Tongue (tissue), 1 donor: ENCODE measurements at regions not wholly inside any gene's neighbourhood (a gene's known extent, or its start where the extent isn't known, plus 50 kb on each side); places are given as distances from the start of the nearest gene placed in this dataset.
"Not testable (repeated sequence)": the region's sequence is repeated elsewhere in the genome, so short reads cannot be mapped to it uniquely, and the experiment has no call there.

Experiments used
- DNase-seq: peaks from one replicate; pipeline ENCODE4 v3.0.0-alpha.2; 2015

DNA sequence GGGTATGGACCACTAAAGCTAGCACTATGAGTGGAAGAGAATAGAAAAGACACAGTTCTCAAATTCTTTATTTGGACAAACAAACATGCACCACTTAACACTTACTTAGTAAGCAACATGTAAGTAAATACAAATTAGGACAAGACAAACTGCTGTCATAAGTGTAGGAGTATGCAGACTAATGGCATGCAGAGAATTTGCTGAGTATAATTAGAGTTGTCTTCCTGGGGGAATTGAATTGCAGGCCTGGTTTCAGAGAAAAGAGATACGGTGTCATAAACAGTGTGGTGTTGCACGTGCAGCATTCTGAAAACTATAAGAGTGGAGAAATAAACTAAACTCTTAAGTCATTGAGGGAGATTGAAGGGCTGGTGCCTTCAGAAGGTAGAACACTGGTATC, 125.2 kb upstream of the EYA4 start:
- peak; percentile 47 for DNase-seq

DNA sequence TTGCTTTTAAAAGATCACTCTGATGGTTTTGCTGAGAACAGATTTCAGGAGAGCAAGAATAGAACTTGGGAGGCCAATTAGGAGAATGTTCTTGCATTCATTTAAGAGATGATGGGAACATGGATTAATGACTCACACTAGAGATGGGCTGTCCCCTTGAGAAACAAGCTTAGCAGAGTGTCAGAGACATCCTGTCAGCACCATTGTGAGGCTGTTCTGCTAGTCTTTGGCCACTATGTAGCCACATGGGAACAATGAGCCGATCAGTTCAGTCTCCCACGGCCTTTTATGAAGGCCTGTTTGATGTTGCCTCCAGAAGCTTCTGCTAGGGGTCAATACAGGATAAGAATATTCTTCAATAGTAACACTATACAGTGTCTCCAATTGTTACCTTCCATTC, 113.0 kb upstream of the EYA4 start:
- no peak for DNase-seq

GRCh38 chr6:133129556-133129955, 111.6 kb upstream of the EYA4 start:
- DNase-seq = no peak

DNA sequence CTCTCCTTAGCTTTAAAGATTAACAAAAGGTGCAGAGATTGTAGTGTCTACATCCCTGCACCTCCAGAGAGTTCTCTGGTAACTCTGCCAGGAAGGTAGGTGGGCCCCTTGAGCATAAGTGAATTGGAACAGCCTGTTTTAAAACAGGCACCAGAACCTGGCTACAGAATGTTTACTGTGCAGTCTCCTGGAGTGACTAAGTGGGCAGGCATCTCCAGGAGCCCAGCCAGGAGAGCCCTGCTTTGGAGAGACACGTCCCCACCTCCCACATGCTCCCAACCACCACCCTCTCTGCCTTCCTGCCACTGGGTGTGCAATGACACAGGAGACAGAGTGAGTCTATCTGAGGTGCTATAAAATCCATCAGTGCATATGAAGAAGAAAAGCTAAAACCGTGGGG, 110.3 kb upstream of the EYA4 start:
- DNase-seq = peak; percentile 54

- peak; percentile 79 for DNase-seq
Measured at GRCh38 chr6:133131621-133132465, 109.3 kb upstream of the EYA4 start.

- DNase-seq = peak; percentile 83
Measured at GRCh38 chr6:133132466-133132971, 108.6 kb upstream of the EYA4 start.

DNA sequence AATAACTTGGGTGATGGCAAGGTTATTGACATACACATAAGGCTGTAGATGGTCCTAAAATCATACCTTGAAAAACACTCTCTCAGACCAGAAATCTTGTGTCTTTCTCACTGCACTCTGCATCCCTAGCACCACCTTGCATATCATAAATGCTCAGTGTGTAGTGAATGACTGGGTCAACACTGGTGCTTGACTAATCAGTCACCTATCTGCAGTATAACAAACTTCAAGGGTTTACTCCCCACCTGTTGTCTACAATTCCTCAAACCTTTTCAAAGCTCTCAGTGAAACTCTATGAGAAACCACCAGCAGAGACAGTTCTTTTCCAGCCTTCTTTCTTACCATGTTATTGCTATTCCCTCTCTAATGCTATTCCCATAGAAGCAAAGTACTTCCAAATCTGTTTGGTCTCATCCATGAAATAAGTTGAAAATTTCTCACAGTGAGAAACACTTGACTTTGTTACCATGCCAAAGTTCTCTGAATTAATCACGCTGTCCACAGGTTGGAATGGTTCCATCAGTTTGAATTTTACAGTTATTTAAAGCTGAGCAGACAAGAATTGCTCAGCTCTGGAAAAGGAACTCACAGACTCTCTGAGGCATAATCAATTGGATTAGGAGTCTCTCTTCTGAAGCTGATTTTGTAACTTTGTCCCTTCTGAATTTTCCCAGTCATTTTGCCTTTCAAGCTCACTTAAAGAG, 104.8 kb upstream of the EYA4 start:
- peak; percentile 95 for DNase-seq

DNA sequence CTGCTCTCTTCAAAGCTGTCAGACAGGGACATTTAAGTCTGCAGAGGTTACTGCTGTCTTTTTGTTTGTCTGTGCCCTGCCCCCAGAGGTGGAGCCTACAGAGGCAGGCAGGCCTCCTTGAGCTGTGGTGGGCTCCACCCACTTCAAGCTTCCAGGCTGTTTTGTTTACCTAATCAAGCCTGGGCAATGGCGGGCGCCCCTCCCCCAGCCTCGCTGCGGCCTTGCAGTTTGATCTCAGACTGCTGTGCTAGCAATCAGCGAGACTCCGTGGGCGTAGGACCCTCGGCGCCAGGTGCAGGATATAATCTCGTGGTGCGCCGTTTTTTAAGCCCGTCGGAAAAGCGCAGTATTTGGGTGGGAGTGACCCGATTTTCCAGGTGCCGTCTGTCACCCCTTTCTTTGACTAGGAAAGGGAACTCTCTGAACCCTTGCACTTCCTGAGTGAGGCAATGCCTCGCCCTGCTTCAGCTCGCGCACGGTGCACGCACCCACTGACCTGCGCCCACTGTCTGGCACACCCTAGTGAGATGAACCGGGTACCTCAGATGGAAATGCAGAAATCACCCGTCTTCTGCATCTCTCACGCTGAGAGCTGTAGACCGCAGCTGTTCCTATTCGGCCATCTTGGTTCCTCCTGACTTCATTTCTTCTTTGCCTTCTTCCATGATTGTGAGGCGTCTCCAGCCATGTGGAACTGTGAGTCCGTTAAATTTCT, 93.5 kb upstream of the EYA4 start:
- DNase-seq = not testable (repeated sequence)

- no peak for DNase-seq
Measured at GRCh38 chr6:133156689-133157088, 84.5 kb upstream of the EYA4 start.

DNA sequence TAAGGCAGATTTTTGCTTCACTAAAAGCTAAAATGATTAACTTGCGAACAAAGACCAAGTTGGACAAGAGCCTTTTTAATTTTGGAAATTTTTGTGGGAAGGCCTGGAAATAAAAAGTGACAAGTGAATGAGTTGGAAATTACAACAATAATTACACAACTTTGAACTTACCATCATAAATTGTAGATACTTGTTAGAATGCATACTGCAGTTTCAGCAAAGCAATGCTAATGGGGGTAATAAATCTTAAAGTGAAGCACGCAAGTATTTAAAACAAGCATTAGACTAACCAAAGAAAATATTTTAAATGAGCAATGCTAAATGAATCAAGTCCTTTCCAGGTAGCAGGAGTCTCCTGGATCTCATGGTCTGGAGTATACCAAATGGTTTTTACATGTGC, 83.2 kb upstream of the EYA4 start:
- DNase-seq = no peak

DNA sequence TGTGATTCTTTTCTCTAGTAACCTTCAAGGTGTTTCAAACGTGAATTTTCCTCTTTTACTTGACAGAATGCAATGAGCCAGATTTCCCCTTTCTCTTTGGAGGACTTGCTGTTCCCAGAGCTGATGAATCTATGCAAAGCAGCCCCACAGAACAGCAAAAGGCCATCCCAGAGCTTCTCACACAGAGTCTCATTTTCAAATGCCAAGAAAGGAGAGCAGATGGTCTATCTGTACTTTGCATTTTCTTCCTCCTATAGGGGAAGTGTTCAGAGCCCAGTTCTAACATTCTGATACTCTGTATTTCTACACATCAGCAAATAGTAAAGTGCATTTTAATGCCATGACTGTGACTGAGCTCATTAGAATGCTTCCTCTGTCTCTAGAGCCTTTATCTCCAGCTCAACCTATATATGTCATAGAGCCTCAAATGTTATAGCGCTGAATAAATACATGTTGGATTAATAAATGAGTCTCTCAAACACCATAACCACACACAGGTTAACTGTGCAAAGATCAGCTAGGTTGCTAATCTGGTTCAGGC, 81.8 kb upstream of the EYA4 start:
- peak; percentile 38 for DNase-seq

DNA sequence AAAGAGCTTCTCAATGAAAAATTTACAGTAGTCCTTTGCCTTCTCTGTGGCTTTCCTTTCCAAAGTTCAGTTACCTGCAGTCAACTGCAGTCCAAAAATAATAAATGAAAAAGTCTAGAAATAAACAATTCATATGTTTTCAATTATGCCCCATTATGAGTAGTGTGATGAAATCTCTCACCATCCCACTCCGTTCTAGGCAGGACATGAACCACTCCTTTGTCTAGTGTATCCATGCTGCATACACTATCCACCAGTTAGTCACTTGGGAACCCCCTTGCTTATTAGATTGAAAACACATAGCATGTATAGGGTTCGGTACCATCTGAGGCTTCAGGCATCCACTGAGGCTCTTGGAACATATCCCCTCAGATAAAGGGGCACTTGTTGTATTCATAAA, 80.6 kb upstream of the EYA4 start:
- DNase-seq = no peak

DNA sequence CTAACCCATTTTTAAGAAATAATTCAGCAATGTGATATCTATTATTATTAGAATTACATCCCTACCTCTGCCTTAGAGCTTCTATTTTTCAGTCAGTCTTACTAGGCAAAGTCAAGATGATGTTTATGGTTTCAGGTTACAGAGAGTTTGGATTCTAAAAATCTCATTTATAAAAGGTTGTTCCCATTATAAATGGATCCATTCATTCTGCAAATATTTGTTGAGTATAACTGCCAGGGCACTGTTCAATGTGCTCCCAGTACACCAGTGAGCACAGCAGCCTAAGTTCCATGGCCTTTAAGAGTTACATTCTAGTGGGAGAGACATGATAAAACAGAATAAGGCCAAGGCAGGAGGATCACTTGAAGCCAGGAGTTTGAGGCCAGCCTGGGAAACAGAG, 75.9 kb upstream of the EYA4 start:
- DNase-seq = no peak

DNA sequence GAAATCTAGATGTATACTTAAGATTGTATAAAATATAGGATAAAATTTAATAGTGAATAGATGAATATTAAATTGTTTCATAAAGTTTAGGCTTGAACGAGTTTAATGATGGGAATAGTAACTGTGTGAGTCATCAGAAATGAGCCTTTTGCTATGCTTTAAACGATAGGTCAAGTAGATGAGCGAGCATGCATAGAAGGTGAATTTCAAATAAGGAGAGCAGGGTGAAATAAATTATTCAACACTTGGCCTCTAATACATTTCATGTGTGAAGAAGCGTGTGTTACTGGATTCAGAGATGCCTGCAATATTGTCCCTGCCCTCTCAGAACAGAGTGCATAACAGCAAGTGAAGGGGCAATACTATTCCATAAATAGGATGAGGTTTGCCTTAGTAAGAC, 74.4 kb upstream of the EYA4 start:
- no peak for DNase-seq

DNA sequence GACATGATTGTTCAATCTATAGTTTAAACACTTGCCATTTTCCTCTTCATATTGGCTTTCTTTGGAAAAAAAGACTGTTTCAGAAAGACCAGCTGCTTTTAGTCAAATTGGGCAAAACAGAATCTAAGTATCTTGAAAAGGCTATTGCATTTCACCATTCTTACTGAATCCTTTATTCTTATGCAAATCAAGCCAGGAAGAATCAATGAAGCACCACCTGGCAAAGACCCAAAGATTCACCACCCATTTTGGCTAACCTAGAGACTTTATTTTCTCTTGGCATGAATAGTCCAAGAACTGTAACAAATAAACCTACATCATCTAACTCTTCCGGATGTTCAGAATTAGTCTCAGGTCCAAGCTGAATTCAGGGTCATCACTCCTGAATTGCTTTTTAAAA, 71.3 kb upstream of the EYA4 start:
- DNase-seq = no peak

DNA sequence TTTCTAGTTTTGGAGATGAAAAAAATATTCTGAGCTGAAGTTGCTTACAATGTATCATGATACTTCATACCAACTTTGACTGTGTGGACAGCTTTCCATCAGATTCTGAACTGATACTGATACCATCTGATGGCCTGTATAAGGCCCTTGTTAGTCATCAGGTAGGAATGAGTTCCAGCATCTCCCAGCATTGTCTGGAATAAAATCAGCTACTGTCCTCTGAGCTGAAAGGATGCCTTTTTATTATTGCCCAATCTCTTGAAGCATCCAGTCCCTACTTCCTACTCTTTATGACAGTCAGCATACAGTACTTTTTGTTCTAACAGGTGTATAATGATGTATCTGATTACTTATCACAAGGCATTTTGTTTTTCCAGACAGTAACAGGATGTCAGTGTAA, 70.6 kb upstream of the EYA4 start:
- no peak for DNase-seq

DNA sequence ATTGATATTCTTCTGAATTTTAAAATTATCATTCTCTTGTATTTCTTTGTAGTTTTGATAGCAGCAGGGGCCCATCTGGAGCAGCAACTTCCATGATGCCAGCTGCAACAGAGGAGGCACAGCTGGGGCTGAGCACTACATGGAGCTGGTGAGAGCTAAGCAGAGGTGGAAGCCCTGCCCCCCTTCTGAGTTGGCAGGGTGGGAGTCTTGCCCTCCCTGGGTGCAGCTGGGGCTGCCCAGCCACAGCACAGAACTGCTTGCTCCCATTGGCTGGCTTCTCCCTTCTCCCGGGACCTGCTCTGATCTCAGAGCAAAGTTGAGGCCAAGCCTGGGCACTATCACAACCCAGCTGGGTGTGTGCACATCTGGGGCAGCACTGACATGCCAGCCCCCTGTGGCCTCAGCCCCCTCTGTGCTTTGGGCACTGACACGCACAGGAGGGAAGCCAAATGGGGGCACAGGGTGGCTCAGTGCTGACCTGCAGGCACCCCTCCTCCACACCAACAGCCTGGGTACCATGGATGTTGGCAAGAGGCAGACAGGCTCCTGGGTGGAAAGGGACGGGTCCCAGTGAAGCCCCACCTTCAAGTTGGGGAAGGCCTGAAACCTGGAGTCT, 69.1 kb upstream of the EYA4 start:
- DNase-seq = no peak

DNA sequence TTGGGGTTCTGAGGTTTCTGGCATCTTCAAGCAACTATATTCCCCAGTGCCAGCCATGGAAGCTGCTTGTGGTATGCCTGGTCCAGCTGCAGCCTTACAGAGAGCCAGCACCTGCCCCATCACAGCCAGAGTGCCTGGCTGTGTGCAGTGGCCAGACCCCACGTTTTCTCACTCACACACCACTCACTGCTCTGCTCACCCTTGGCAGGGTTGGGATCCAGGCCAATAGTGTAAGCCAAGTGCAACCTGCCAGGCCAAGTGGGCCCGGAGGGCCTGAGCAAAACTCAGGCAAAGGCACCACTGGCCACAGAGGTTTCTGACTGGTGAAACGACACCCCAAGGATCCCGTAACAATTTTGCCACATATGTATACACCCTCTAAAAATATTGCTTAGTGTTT, 67.9 kb upstream of the EYA4 start:
- DNase-seq = no peak

- DNase-seq = peak; percentile 38
Measured at GRCh38 chr6:133179481-133179880, 61.7 kb upstream of the EYA4 start.

DNA sequence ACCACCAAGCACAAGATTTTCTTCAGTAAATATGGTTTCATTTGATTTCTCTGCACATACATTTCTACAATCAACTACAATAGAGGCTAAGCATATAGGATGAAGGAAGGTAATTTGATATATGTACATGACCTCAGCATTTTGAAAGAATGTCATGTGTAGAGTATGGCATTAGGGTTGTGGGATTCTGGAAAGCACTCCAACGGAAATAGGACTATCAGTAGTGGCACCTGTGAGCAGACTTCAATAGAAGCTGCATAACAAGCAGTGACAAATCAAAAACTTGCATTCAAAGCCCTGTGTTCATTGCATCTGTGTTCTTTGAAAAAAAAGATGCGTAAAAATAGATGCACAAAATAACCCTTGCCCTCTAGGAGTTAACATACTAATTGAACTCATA, 57.5 kb upstream of the EYA4 start:
- no peak for DNase-seq

- DNase-seq = peak; percentile 70
Measured at GRCh38 chr6:133184798-133185372, 56.3 kb upstream of the EYA4 start.

DNA sequence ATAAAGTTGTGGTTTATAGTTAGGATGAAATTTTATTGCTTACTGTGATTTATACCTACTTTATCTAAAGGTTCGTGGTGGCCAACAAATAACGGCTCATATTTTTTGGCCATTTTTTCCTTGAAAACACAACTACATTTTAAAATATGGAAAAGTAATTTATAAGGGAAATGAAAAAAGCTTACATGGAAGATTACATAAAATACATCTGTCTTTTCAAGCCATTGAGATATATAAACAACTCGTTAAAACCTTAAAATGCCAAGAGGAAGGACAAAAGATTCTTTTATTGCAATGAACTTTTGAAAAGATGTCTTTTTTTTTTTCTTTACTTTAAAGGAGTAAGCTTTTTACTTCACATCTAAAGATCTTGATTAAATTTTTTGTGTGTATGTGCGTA, 55.4 kb upstream of the EYA4 start:
- DNase-seq = no peak
